GM21390 (cell line): ENCODE measurements at regions not wholly inside any gene's neighbourhood (a gene's known extent, or its start where the extent isn't known, plus 50 kb on each side); places are given as distances from the start of the nearest gene placed in this dataset.

ENCODE experiments used
- ATAC-seq: cut with Tn5 transposase; IDR thresholded peaks from one replicate; pipeline ENCODE4 v1.9.1; 2021; ENCODE audit not compliant: unreplicated experiment

GRCh38 chr14:100955201-100955600 lies 51.7 kb upstream of the RTL1 start:
- ATAC-seq = no peak

- ATAC-seq = no peak
Observed at GRCh38 chr14:100962494-100962893, 59.0 kb upstream of the RTL1 start.

DNA sequence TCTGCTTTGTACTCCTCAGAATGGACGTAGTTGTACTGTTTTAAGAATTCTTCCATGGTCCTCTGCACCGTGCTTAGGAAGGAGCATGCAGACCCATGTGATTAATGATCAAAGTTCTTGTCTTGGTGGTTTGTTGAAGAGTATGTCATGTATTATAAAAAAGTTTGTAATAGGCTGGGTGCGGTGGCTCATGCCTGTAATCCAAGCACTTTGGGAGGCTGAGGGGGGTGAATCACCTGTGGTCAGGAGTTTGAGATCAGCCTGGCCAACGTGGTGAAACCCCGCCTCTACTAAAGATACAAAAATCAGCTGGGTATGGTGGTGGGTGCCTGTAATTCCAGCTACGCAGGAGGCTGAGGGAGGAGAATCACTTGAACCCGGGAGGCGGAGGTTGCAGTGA lies 61.8 kb upstream of the RTL1 start:
- ATAC-seq = no peak

DNA sequence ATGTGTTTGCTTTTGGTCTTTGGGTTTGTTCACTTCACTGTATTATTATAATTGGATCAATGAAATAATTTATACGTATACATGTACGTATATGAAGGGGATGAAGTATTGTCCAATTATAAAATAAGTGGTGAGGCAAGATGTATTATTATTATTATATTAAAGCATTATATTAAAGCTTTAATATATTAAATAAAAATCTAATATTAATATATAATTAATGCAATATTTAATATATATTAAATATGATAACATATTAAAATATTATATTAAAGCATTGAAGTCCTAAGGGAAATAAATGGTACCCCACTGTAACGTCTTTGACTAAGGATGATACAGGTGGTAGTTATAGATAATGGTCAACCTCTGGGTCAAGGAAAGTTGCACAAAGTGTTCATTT lies 63.7 kb upstream of the RTL1 start:
- no peak for ATAC-seq

DNA sequence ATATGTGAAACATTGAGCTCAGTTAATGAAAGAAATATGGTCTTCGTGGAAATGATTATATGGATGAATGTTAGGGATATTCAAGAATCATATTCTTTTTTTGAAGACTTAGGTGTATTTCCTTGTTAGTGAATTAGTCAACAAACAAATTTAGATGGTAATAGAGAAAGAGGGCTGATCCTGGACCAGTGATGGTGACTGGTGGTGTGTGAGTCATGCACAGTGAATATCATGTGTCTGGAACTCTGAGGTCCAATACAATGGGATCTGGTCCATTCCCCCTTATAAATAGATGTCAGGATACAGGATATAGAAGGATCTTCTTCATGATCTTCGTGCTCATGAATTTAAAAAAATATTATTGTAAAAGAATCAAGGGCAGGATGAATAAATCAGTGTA lies 64.4 kb upstream of the RTL1 start:
- no peak for ATAC-seq

DNA sequence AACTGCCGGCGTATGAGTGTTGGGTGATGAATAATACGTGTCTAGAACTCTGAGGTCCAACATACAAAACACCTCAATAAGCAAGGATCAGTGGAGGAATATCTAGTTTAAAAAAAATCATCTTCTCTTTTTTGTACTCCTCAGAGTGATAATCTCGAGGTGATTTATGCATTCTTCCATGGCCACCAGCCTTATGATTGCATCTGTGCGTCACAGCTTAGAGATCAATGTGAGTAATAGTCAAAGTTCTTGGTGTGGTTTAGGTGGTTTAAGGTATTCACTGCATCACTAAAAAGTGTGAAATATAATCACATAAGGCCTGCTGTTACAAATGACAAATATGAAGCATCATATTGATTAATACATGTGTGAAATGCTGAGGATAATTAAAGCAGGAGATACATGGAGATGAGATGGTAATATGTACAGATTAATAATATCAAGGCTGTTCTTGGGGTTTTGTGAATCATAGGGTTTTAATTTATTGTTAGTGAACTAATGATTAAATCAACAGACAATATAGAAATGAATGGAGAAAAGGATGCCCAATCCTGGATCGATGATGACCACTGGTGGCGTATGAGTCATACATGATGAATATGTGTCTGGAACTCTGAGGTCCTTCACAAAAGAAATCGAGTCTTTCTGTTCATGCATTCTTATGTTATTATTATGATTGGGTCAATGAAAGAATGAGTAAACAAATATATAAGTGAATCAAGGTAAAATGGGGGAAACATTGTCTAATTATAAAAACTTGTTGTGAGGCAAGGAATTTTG lies 68.8 kb upstream of the RTL1 start:
- ATAC-seq = no peak

GRCh38 chr14:100975671-100976070 lies 72.1 kb upstream of the RTL1 start:
- ATAC-seq = no peak

DNA sequence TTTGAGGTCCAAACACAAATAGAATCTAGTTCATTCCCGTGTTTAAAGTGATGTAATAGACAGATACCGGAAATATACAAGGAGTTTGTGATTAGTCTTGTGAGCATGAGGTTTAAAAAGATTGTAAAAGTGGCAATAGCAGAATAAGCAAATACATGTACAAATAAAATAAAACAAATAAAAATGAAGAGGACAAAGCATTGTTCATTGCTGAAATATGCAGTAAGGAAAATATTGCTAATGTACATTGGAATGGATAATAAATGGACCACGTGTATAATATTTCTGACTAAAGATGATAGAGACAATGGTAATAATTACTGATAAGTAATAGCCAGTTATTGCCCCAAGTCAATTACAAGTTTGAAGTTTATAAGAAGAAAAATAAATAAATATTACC lies 75.6 kb upstream of the RTL1 start:
- ATAC-seq = no peak

GRCh38 chr14:100979780-100980179 lies 76.3 kb upstream of the RTL1 start:
- no peak for ATAC-seq

DNA sequence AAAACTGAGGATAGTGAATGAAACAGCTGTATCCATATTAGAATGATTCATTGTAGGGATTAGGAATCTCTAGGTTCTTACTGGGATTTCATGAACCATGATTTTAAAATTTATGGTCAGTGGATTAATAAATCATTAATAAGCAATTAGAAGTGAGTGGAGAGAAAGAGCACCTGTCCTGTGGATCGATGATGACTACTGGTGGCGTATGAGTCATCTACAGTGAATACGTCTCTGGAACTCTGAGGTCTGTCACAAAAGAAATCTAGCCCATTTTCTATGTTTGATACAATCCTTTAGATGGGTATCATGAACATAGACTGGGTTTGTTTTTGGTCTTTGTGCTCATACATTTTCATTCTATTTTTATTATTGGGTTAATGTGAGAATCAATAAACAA lies 77.3 kb upstream of the RTL1 start:
- ATAC-seq = no peak

DNA sequence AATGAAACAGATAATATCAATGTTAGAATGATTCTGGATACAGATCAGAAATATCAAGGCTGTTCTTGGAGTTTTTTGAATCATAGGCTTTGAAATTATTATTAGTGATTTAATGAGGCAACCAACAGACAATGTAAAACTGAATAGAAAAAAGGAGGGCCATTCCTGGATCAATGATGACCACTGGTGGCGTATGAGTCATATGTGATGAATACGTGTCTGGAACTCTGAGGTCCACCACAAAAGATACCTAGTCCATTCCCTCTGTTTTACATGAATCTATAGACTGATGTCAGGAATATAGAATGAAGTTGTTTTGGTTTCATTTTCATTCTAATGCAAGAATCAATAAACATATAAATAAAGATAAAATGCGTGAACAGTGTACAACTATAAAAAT lies 78.3 kb upstream of the RTL1 start:
- ATAC-seq = no peak

DNA sequence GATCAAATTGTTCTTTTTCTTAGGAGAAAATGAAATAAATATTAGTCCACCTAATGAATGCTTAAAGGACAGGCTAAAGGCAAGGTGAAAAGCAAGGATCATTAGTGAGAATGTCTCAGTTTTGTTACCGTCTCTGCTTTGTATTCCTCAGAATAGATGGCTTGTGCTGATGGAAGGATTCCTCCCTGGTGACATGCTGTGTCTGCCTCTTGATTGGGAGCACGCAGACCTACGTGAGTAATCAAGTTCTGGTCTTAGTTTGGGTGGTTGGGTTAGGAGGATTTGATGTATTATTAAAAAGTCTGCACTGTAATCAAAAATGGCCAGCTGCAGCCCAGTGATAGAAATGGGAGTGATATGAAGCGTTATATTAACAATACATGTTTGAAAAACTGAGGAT lies 78.8 kb upstream of the RTL1 start:
- ATAC-seq = no peak

GRCh38 chr14:100982762-100983161 lies 79.2 kb upstream of the RTL1 start:
- no peak for ATAC-seq

DNA sequence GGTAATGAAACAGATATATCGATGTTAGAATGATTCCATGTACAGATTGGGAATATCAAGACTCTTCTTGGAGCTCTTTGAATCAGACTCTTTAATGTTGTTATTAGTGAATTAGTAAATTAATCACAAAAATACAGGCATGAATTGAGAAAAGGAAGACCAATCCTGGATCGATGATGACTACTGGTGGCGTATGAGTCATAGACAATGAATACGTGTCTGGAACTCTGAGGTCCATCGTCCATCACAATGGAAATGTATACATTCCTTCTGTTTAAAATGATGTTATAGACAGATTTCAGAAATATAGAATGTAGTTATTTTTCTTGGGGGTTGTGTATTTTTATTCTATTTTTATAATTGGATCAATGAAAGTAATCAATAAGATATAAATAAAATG lies 80.2 kb upstream of the RTL1 start:
- no peak for ATAC-seq

DNA sequence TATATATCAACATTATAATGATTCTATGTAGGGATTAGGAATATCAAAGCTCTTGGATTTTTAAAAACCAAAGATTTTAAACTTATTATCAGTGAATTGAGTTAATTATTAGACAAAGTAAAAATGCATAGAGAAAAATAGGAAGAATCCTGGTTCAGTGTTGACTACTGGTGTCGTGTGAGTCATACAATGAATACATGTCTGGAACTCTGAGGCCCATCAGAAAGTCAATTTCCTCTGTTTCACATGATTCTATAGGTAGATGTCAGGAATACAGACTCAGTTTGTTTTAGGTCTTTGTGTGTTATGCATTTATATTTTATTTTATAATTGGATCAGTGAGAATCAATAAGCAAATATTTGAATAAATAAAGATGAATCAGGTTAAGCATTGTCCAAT lies 84.5 kb upstream of the RTL1 start:
- ATAC-seq = no peak

- no peak for ATAC-seq
Observed at GRCh38 chr14:100988411-100988900, 84.9 kb upstream of the RTL1 start.

GRCh38 chr14:100988956-100989355 lies 85.4 kb upstream of the RTL1 start:
- no peak for ATAC-seq

- ATAC-seq = no peak
Observed at GRCh38 chr14:100989924-100990323, 86.4 kb upstream of the RTL1 start.

GRCh38 chr14:100994082-100994481 lies 90.6 kb upstream of the RTL1 start:
- ATAC-seq = no peak

- no peak for ATAC-seq
Observed at GRCh38 chr14:100994756-100995330, 91.3 kb upstream of the RTL1 start.

- no peak for ATAC-seq
Observed at GRCh38 chr14:101000711-101001250, 97.3 kb upstream of the RTL1 start.

GRCh38 chr14:101001311-101002069 lies 98.0 kb upstream of the RTL1 start:
- no peak for ATAC-seq
